Heart left ventricle (tissue), 13 donors: ENCODE measurements at regions not wholly inside any gene's neighbourhood (a gene's known extent, or its start where the extent isn't known, plus 50 kb on each side); places are given as distances from the start of the nearest gene placed in this dataset.

Experiments
- CTCF ChIP-seq, 12 donors: fragments of 200-600 bp; sonication (generic) in 4 of 12; IDR thresholded peaks; one replicate each; pipeline versions ENCODE4 v1.5.0 to v1.8.0; 2018 to 2022; ENCODE audit warnings: antibody characterized with exemption in 12 of 12, mild to moderate bottlenecking in 5 of 12
- POLR2A ChIP-seq, 2 donors: fragments of 450-650 bp; IDR thresholded peaks; one replicate each; pipeline ENCODE4 v1.6.1; 2017; ENCODE audit warnings: antibody characterized with exemption in 2 of 2, mild to moderate bottlenecking in 2 of 2, moderate library complexity in 2 of 2
- donor health status: ischemic (EF 13 %, LVEDD 7.1; RV severe dilation, severe dysfunction).
- donor health status: DM: no; HTN: yes; CAD: no.
- donor health status: DM: no; HTN: no; CAD: no.
- donor health status: ischemic (EF 25% LVEDD 6.9; RV normal size, moderate dysfunction).
- donor health status: ischemic (EF 25% LVEDD 5.7; RV mildly dilated, moderate dysfunction).
- donor health status: ischemic (EF 35%, LVEDD 5.7; RV mildly dilated, moderate dysfunction).
- donor health status: nonischemic (EF 11% LVEDD 7.7; RV severe dilation, severe dysfunction).
- donor health status: DM: yes; HTN: yes; CAD: no.
- donor health status: PGD.
- donor health status: ischemic (EF 29% LVEDD 5.4; RV normal size, mild dysfunction).
- donor health status: nonischemic (EF 23%, LVEDD 6.1; RV moderate dilation, normal function).

GRCh38 chr5:27216367-27216950, 178.1 kb upstream of the CDH9 start:
- TF ChIP-seq POLR2A (IDR thresholded peaks at IDR 0.05) (no peak), CTCF (IDR thresholded peaks at IDR 0.05) (no peak)
